Prostate gland (tissue), 2 donors: ENCODE measurements at regions not wholly inside any gene's neighbourhood (a gene's known extent, or its start where the extent isn't known, plus 50 kb on each side); places are given as distances from the start of the nearest gene placed in this dataset.

Experiments used
- DNase-seq: peaks from one replicate; pipeline ENCODE4 v3.0.0-alpha.2; 2019; ENCODE audit warnings: low spot score
- H3K27ac ChIP-seq, 2 donors: fragments of 200-600 bp; sonication (generic); 2 replicates each; pipeline ENCODE4 v1.5.1; 2017 to 2019
- H3K27me3 ChIP-seq: fragments of 200-600 bp; sonication (generic); replicated peaks from 2 replicates; pipeline ENCODE4 v1.5.1; 2019; ENCODE audit not compliant: insufficient read depth
- H3K36me3 ChIP-seq, 2 donors: fragments of 200-600 bp; sonication (generic); 1 replicate in 1 of 2; 2 replicates in 1 of 2; pipeline versions ENCODE4 v1.5.1 to v1.8.1; 2017 to 2019
- H3K4me1 ChIP-seq: fragments of 200-600 bp; sonication (generic); replicated peaks from 2 replicates; pipeline ENCODE4 v1.5.1; 2019
- H3K4me3 ChIP-seq, 2 donors: fragments of 200-600 bp; sonication (generic); 2 replicates each; pipeline ENCODE4 v1.5.1; 2017 to 2019
- H3K9me3 ChIP-seq: fragments of 200-600 bp; sonication (generic); 2 replicates; pipeline ENCODE4 v1.5.1; 2017
- POLR2A ChIP-seq: fragments of 450-650 bp; IDR thresholded peaks from one replicate; pipeline ENCODE4 v1.6.1; 2016; ENCODE audit warnings: antibody characterized with exemption, mild to moderate bottlenecking
- POLR2AphosphoS5 ChIP-seq: sonication (generic); formaldehyde crosslinking; IDR thresholded peaks from one replicate; pipeline ENCODE4 v1.6.1; 2017; ENCODE audit warnings: antibody characterized with exemption
- WGBS: methylation state at CpG from one replicate; pipeline ENCODE4 v1.1.5; 2018; 5-methylcytosine and 5-hydroxymethylcytosine counted together
- intact Hi-C: fragments of 100-400 bp; cut with DNase I; formaldehyde crosslinking; loops from one replicate; pipeline ENCODE4 v1.14.2; 2022
- TF ChIP-seq, protein P1 (sequence below), 4 experiments: fragments of 200-600 bp in 2 of 4; fragments of 450-650 bp in 2 of 4; sonication (generic) in 2 of 4; IDR thresholded peaks; 1 replicate in 3 of 4; 2 replicates in 1 of 4; pipeline ENCODE4 v1.5.1; 2016 to 2019; ENCODE audit warnings: antibody characterized with exemption in 4 of 4, mild to moderate bottlenecking in 2 of 4, moderate library complexity in 2 of 4

- WGBS: 75% methylated on average over 8 of the region's 8 CpGs
- no peak overlapping the region for H3K27ac ChIP-seq
- TF ChIP-seq, protein P1, sequence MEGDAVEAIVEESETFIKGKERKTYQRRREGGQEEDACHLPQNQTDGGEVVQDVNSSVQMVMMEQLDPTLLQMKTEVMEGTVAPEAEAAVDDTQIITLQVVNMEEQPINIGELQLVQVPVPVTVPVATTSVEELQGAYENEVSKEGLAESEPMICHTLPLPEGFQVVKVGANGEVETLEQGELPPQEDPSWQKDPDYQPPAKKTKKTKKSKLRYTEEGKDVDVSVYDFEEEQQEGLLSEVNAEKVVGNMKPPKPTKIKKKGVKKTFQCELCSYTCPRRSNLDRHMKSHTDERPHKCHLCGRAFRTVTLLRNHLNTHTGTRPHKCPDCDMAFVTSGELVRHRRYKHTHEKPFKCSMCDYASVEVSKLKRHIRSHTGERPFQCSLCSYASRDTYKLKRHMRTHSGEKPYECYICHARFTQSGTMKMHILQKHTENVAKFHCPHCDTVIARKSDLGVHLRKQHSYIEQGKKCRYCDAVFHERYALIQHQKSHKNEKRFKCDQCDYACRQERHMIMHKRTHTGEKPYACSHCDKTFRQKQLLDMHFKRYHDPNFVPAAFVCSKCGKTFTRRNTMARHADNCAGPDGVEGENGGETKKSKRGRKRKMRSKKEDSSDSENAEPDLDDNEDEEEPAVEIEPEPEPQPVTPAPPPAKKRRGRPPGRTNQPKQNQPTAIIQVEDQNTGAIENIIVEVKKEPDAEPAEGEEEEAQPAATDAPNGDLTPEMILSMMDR (IDR thresholded peaks at IDR 0.05): no peak
- TF ChIP-seq POLR2A (no peak), POLR2AphosphoS5 (no peak)
- no peaks in the 10 kb centered on the region for H3K9me3 ChIP-seq
- intact Hi-C loops: no loop called here
- no peaks in the 10 kb centered on the region for H3K4me1 ChIP-seq
- H3K4me3 ChIP-seq: no peak overlapping the region
- H3K27me3 ChIP-seq: no peaks in the 10 kb centered on the region
- DNase-seq: no peak
- H3K36me3 ChIP-seq: no peaks in the 10 kb centered on the region
Observed at GRCh38 chr1:14476170-14476955, 122.1 kb upstream of the KAZN start.

DNA sequence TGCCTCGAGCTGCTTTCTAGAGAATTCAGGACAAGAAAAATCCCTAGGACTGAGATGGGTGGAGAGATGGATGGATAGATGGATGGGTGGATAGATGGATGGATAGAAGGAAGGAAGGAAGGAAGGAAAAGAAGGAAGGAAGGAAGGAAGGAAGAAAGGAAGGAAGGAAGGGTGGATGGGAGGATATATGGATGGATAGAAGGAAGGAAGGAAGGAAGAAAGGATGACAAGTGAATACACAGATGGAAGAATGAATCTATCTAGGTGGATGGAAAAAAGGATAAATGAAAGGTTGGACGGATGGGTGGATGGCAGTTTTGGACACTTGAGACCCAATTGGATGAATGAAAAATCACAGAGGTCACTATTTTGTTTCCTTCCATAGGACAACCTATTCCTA is 120.4 kb upstream of the KAZN start:
- whole genome bisulfite sequencing: 86% methylated on average over 2 of the region's 2 CpGs
- Histone ChIP-seq H3K4me3 (no peak overlapping the region), H3K27me3 (no peaks in the 10 kb centered on the region), H3K36me3 (no peaks in the 10 kb centered on the region), H3K4me1 (no peaks in the 10 kb centered on the region), H3K9me3 (no peaks in the 10 kb centered on the region), H3K27ac (no peak overlapping the region)
- DNase-seq: no peak
- no peak for TF ChIP-seq POLR2A
- TF ChIP-seq, protein P1 (IDR thresholded peaks at IDR 0.05): no peak
- no peak for TF ChIP-seq POLR2AphosphoS5
- intact Hi-C loops: no loop called here

DNA sequence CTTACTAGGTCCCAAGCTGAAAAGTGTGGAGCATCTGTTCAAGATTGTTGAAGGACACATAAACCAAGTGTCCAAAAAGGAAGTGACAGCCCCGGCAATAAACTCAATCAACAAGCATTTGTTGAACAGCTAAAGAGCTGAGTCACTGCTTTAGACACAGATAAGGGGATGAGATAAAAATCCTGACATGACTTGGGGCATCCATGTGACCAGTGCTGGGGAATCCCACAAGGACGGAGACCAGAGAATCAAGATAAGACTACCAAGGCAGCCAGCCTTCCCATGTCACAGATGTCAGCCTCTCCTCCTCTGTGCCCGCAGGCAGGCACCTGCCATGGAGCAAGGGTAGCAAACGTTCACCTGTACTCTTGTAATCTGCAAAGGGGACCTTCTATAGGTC is 118.6 kb upstream of the KAZN start:
- no peak overlapping the region for H3K4me3 ChIP-seq
- no peaks in the 10 kb centered on the region for H3K27me3 ChIP-seq
- TF ChIP-seq POLR2AphosphoS5 (no peak), POLR2A (no peak)
- TF ChIP-seq, protein P1 (IDR thresholded peaks at IDR 0.05): no peak
- intact Hi-C loops: no loop called here
- H3K4me1 ChIP-seq: no peaks in the 10 kb centered on the region
- H3K36me3 ChIP-seq: no peaks in the 10 kb centered on the region
- no peak for DNase-seq
- H3K9me3 ChIP-seq: no peaks in the 10 kb centered on the region
- H3K27ac ChIP-seq: no peak overlapping the region
- WGBS: 84% methylated on average over 4 of the region's 4 CpGs

DNA sequence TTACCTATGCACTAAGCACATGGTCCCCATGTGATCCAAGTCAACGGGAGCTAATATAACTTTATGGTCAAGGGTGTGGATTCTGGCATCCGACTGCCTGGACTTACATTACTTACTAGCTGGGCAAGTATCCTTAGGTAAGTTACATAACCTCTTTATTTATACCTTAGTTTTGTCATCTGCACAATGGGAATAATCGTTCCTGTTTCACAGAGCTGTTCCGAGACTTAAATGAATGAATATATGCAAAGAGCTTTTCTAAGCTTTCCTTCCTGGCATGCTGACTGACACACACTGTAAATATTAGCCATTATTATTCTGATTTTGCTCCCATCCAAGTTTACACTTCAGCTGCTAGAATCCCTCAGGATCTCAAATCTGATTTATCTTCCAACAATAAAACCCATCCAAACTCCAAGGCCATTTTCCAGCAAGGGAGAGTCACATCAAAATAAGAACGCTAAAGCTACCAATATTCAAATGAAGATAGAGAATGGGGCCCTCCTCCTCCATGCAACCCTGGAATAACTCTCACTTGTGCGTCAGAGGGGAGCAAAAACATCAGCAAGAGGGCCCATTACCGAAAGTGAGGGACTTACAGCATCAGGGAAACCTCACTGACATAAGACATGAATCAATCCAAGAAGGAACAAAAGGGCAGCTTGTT is 115.6 kb upstream of the KAZN start:
- Histone ChIP-seq H3K4me1 (no peaks in the 10 kb centered on the region), H3K36me3 (no peaks in the 10 kb centered on the region), H3K4me3 (no peak overlapping the region), H3K9me3 (no peaks in the 10 kb centered on the region), H3K27me3 (no peaks in the 10 kb centered on the region), H3K27ac (no peak overlapping the region)
- DNase-seq: no peak
- intact Hi-C loops: no loop called here
- WGBS: 88% methylated on average over 7 of the region's 7 CpGs
- TF ChIP-seq, protein P1 (IDR thresholded peaks at IDR 0.05): no peak
- TF ChIP-seq POLR2AphosphoS5 (no peak), POLR2A (no peak)

GRCh38 chr1:14485285-14485684 is 113.2 kb upstream of the KAZN start:
- DNase-seq: no peak
- intact Hi-C loops: no loop called here
- Histone ChIP-seq H3K9me3 (no peaks in the 10 kb centered on the region), H3K27ac (no peak overlapping the region), H3K4me3 (no peak overlapping the region), H3K4me1 (no peaks in the 10 kb centered on the region), H3K27me3 (no peaks in the 10 kb centered on the region), H3K36me3 (no peaks in the 10 kb centered on the region)
- TF ChIP-seq, protein P1 (IDR thresholded peaks at IDR 0.05): no peak
- TF ChIP-seq POLR2A (no peak), POLR2AphosphoS5 (no peak)
- WGBS: 95% methylated on average over 5 of the region's 5 CpGs
